Upper lobe of left lung (tissue), 6 donors: ENCODE measurements at regions not wholly inside any gene's neighbourhood (a gene's known extent, or its start where the extent isn't known, plus 50 kb on each side); places are given as distances from the start of the nearest gene placed in this dataset.

Experiments used
- ATAC-seq, 2 donors: fragments of 200-7000 bp; cut with Tn5 transposase; one replicate each; pipeline ENCODE4 v1.9.1; 2022; ENCODE audit warnings: mild to moderate bottlenecking in 2 of 2, moderate library complexity in 2 of 2; ENCODE audit not compliant: low FRiP score in 2 of 2
- DNase-seq, 2 donors: peaks; one replicate each; pipeline ENCODE4 v3.0.0-alpha.2; 2019 to 2020
- H3K27ac ChIP-seq, 4 donors: fragments of 200-600 bp; sonication (generic); one replicate each; pipeline ENCODE4 v1.5.1; 2016 to 2019
- H3K27me3 ChIP-seq, 4 donors: fragments of 200-600 bp; sonication (generic); one replicate each; pipeline ENCODE4 v1.5.1; 2017 to 2019
- H3K36me3 ChIP-seq, 4 donors: fragments of 200-600 bp; sonication (generic); one replicate each; pipeline ENCODE4 v1.5.1; 2016 to 2019
- H3K4me1 ChIP-seq, 4 donors: fragments of 200-600 bp; sonication (generic); one replicate each; pipeline ENCODE4 v1.5.1; 2018 to 2019
- H3K4me3 ChIP-seq, 4 donors: fragments of 200-600 bp; sonication (generic); one replicate each; pipeline ENCODE4 v1.5.1; 2017 to 2019; ENCODE audit warnings: mild to moderate bottlenecking in 2 of 4, moderate library complexity in 1 of 4
- H3K9me3 ChIP-seq, 4 donors: fragments of 200-600 bp; sonication (generic); one replicate each; pipeline ENCODE4 v1.5.1; 2018 to 2019
- CTCF ChIP-seq, 6 experiments: fragments of 450-650 bp in 4 of 6; fragments of 200-600 bp in 2 of 6; sonication (generic) in 2 of 6; IDR thresholded peaks; one replicate each; pipeline ENCODE4 v1.5.1; 2016 to 2019; ENCODE audit warnings: antibody characterized with exemption in 6 of 6
- EP300 ChIP-seq, 4 donors: sonication (generic); formaldehyde crosslinking; IDR thresholded peaks; one replicate each; pipeline ENCODE4 v1.5.1; 2017; ENCODE audit warnings: antibody characterized with exemption in 4 of 4, control low read depth in 2 of 4
- POLR2A ChIP-seq, 4 donors: fragments of 450-650 bp; IDR thresholded peaks; one replicate each; pipeline ENCODE4 v1.5.1; 2016 to 2017; ENCODE audit warnings: antibody characterized with exemption in 4 of 4, mild to moderate bottlenecking in 2 of 4
- POLR2AphosphoS5 ChIP-seq, 2 donors: sonication (generic); formaldehyde crosslinking; IDR thresholded peaks; one replicate each; pipeline ENCODE4 v1.5.1; 2017; ENCODE audit warnings: antibody characterized with exemption in 2 of 2
- WGBS, 2 donors: methylation state at CpG; one replicate each; pipeline ENCODE4 v1.1.5; 2017 to 2018; 5-methylcytosine and 5-hydroxymethylcytosine counted together
- donor health status: DM: no; HTN: no; CAD: no; lungs with moderate emphysema.
- donor health status: DM: no; HTN: yes; CAD: no; lungs with severe emphysema.

GRCh38 chr4:100299046-100299840 lies 109.0 kb upstream of the DDIT4L start:
- no peak for DNase-seq
- no peaks in the 10 kb centered on the region for H3K27me3 ChIP-seq
- TF ChIP-seq EP300 (IDR thresholded peaks at IDR 0.05): no peak
- TF ChIP-seq CTCF (IDR thresholded peaks at IDR 0.05): no peak
- TF ChIP-seq POLR2A (IDR thresholded peaks at IDR 0.05): no peak
- no peak for TF ChIP-seq POLR2AphosphoS5 (IDR thresholded peaks at IDR 0.05)
- ATAC-seq: peak in 1 of 2 donors; percentile 80
- 41 to 46% methylated on average over 2 of the region's 2 CpGs for WGBS, 2 donors
- H3K27ac ChIP-seq: no peak overlapping the region
- no peaks in the 10 kb centered on the region for H3K9me3 ChIP-seq
- H3K4me1 ChIP-seq: no peaks in the 10 kb centered on the region
- H3K4me3 ChIP-seq: no peak overlapping the region
- H3K36me3 ChIP-seq: no peaks in the 10 kb centered on the region

- Histone ChIP-seq H3K9me3 (no peaks in the 10 kb centered on the region), H3K4me3 (no peak overlapping the region), H3K27ac (no peak overlapping the region), H3K4me1 (no peaks in the 10 kb centered on the region), H3K36me3 (no peaks in the 10 kb centered on the region), H3K27me3 (no peaks in the 10 kb centered on the region)
- 60 to 81% methylated on average over 2 of the region's 2 CpGs for WGBS, 2 donors
- DNase-seq (no peak), ATAC-seq (no peak)
- no peak for TF ChIP-seq EP300 (IDR thresholded peaks at IDR 0.05)
- no peak for TF ChIP-seq POLR2A (IDR thresholded peaks at IDR 0.05)
- TF ChIP-seq CTCF (IDR thresholded peaks at IDR 0.05): no peak
- TF ChIP-seq POLR2AphosphoS5 (IDR thresholded peaks at IDR 0.05): no peak
Observed at GRCh38 chr4:100295792-100296191, 105.5 kb upstream of the DDIT4L start.

- no peak overlapping the region for H3K27ac ChIP-seq
Observed at GRCh38 chr4:100294356-100294755, 104.1 kb upstream of the DDIT4L start.

GRCh38 chr4:100290585-100290984 lies 100.3 kb upstream of the DDIT4L start:
- no peaks in the 10 kb centered on the region for H3K36me3 ChIP-seq
- no peaks in the 10 kb centered on the region for H3K4me1 ChIP-seq
- no peaks in the 10 kb centered on the region for H3K27me3 ChIP-seq
- DNase-seq (no peak), ATAC-seq (no peak)
- 80 to 81% methylated on average over 2 of the region's 2 CpGs for WGBS, 2 donors
- no peak overlapping the region for H3K27ac ChIP-seq
- no peak overlapping the region for H3K4me3 ChIP-seq
- TF ChIP-seq POLR2AphosphoS5 (IDR thresholded peaks at IDR 0.05) (no peak), EP300 (IDR thresholded peaks at IDR 0.05) (no peak), CTCF (IDR thresholded peaks at IDR 0.05) (no peak), POLR2A (IDR thresholded peaks at IDR 0.05) (no peak)
- no peaks in the 10 kb centered on the region for H3K9me3 ChIP-seq

More at GRCh38 chr4:100294356-100294755, 104.1 kb upstream of the DDIT4L start:
- no peaks in the 10 kb centered on the region for H3K9me3 ChIP-seq
- H3K4me1 ChIP-seq: no peaks in the 10 kb centered on the region
- no peaks in the 10 kb centered on the region for H3K36me3 ChIP-seq
- WGBS, 2 donors: 86 to 89% methylated on average over 1 of the region's 1 CpG
- H3K27me3 ChIP-seq: no peaks in the 10 kb centered on the region
- ATAC-seq (no peak), DNase-seq (no peak)
- no peak for TF ChIP-seq POLR2AphosphoS5 (IDR thresholded peaks at IDR 0.05)
- TF ChIP-seq EP300 (IDR thresholded peaks at IDR 0.05): no peak
- TF ChIP-seq POLR2A (IDR thresholded peaks at IDR 0.05): no peak
- TF ChIP-seq CTCF (IDR thresholded peaks at IDR 0.05): no peak
- no peak overlapping the region for H3K4me3 ChIP-seq

- H3K27me3 ChIP-seq: no peaks in the 10 kb centered on the region
- TF ChIP-seq POLR2A (IDR thresholded peaks at IDR 0.05): no peak
- TF ChIP-seq CTCF (IDR thresholded peaks at IDR 0.05): no peak
- TF ChIP-seq EP300 (IDR thresholded peaks at IDR 0.05): no peak
- no peak for TF ChIP-seq POLR2AphosphoS5 (IDR thresholded peaks at IDR 0.05)
- H3K27ac ChIP-seq: no peak overlapping the region
- DNase-seq (no peak), ATAC-seq (peak in 1 of 2 donors; percentile 61)
- H3K9me3 ChIP-seq: no peaks in the 10 kb centered on the region
- H3K4me1 ChIP-seq: no peaks in the 10 kb centered on the region
- WGBS, 2 donors: 44 to 59% methylated on average over 1 of the region's 1 CpG
- H3K4me3 ChIP-seq: no peak overlapping the region
- no peaks in the 10 kb centered on the region for H3K36me3 ChIP-seq
Observed at GRCh38 chr4:100289946-100290345, 99.7 kb upstream of the DDIT4L start.
